GM12875 (cell line): ENCODE measurements at regions not wholly inside any gene's neighbourhood (a gene's known extent, or its start where the extent isn't known, plus 50 kb on each side); places are given as distances from the start of the nearest gene placed in this dataset.
"Not testable (repeated sequence)": the region's sequence is repeated elsewhere in the genome, so short reads cannot be mapped to it uniquely, and the experiment has no call there.

Experiments used
- H3K4me3 ChIP-seq: one replicate; pipeline ENCODE4 v1.5.1; 2011; ENCODE audit warnings: low read depth, low read length, control low read depth
- TF ChIP-seq, protein P1 (sequence below): IDR thresholded peaks from 2 replicates; pipeline ENCODE4 v1.5.1; 2011; ENCODE audit warnings: low read depth, mild to moderate bottlenecking, control low read depth, inconsistent platforms, low read length, moderate library complexity, borderline replicate concordance; ENCODE audit not compliant: insufficient read depth

DNA sequence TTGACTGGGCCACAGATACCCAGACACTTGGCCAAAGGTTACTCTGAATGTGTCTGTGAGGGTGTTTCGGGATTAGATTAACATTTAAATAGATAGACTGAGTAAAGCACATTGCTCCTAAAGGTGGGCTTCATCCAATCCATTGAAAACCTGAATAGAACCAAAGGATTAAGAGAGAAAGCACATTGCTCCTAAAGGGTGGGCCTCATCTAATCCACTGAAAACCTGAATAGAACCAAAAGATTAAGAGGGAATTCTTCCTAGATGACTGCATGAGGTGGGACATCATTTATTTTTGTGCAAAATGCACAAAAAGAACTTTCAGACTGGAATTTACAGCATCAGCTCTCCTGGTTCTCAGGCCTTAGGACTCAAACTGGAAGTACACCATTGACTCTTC, 351.2 kb upstream of the PCDH10 start:
- TF ChIP-seq, protein P1, sequence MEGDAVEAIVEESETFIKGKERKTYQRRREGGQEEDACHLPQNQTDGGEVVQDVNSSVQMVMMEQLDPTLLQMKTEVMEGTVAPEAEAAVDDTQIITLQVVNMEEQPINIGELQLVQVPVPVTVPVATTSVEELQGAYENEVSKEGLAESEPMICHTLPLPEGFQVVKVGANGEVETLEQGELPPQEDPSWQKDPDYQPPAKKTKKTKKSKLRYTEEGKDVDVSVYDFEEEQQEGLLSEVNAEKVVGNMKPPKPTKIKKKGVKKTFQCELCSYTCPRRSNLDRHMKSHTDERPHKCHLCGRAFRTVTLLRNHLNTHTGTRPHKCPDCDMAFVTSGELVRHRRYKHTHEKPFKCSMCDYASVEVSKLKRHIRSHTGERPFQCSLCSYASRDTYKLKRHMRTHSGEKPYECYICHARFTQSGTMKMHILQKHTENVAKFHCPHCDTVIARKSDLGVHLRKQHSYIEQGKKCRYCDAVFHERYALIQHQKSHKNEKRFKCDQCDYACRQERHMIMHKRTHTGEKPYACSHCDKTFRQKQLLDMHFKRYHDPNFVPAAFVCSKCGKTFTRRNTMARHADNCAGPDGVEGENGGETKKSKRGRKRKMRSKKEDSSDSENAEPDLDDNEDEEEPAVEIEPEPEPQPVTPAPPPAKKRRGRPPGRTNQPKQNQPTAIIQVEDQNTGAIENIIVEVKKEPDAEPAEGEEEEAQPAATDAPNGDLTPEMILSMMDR, result no peak

DNA sequence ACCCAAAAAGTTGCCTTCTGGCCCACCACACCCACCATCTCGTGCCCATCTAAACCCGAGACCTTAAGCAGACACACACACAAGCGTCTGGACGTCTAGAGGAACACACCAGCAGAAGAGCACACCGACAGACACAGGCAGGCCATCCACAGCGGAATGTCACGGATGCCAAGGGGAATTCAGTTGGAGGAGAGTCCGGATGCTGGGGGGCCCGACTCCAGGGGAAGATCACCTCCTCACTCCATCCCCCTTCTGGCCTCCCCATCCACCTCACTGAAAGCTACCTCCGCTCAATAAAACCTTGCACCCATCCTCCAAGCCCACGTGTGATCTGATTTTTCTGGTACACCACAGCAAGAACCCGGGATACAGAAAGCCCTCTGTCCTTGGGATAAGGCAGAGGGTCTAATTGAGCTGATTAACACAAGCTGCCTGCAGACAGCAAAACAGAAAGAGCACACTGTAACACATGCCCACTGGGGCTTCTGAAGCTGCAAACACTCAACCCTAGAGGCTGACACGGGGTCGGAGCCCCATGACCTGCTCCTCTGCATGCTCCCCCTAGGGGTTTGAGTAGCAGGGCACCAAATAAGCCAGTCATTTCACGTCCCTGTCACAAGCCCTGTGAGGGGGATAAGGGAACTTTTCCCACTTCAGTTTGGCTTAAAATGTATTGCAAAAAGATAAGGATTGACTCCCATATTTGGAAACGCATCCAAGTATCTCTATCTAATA, 339.6 kb upstream of the PCDH10 start:
- H3K4me3 ChIP-seq, result no peak overlapping the region
- TF ChIP-seq, protein P1, result no peak

More for the DNA sequence above, 351.2 kb upstream of the PCDH10 start:
- no peak overlapping the region for H3K4me3 ChIP-seq

DNA sequence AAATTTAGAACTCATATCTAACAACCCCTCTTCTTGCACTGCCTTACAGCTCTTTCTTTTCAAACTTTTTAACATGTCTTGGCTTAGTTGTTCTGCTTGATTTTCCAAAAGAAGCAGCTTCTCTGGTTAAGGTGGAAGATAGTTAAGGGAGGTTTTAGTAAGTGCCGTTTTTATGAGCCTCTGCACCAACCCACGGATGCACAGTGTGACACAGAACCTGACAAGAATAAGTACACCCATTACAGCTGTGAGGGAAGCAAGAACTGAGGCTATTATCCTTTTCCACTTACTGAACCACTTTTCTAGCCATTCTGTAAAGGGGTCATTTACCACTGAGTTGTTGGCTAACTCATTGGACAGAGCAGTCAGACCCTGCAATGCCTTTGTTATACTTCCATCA, 336.0 kb upstream of the PCDH10 start:
- not testable (repeated sequence) for H3K4me3 ChIP-seq

DNA sequence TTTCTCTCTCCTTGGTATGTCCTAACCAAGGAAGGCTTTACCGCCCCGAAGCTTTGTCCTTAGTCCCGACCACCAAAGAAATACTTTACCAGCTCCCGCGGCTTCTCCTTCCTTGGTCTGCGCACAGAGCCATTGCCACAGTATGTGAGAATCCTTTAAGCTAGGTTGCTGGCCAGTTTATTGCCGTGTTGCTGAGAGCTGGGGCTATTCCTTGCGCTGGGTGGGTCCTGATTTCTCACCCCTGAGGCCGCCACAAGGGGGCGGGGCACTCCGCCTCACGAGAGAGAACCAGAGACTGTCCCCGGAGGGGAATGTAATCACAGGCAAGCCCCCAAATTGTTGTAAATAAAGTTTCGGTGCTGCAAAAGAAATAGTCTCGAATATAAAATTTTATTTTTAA, 331.0 kb upstream of the PCDH10 start:
- H3K4me3 ChIP-seq, result no peak overlapping the region

DNA sequence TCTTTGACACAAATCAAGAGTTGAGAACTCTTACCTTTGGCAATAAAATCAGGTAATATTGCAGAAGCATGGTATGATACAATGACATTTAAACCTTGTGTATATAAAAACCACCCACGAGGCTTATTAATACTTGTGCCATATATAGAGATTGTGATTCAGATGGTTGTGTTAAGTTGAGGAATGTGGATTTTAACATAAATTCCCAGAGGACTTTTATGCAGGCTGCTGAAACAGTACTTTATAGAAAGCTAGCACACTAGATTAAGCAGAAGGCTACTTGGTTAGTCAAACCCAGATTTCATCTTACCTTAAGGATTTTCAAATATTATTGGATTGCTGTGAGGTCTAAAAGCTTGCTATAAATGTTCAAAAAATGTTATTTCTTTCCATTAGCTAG, 325.7 kb upstream of the PCDH10 start:
- no peak overlapping the region for H3K4me3 ChIP-seq
- TF ChIP-seq, protein P1, result no peak

More for the DNA sequence above, 331.0 kb upstream of the PCDH10 start:
- TF ChIP-seq, protein P1, result no peak

DNA sequence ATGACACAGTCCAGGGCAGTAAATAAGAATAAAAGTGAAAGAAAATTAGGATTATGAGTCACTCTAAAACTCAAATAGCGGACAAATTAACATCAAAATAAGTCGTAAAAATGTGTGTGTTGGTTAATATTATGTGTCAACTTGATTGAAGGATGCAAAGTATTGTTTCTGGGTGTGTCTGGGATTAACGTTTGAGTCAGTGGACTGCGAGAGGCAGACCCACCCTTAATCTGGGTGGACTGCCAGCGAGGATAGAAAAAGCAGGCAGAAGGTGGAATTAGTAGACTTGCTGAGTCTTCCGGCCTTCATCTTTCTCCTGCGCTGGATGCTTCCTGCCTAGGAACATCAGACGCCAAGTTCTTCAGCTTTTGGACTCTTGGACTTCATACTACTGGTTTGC, 324.3 kb upstream of the PCDH10 start:
- TF ChIP-seq, protein P1, result no peak
- H3K4me3 ChIP-seq, result no peak overlapping the region

DNA sequence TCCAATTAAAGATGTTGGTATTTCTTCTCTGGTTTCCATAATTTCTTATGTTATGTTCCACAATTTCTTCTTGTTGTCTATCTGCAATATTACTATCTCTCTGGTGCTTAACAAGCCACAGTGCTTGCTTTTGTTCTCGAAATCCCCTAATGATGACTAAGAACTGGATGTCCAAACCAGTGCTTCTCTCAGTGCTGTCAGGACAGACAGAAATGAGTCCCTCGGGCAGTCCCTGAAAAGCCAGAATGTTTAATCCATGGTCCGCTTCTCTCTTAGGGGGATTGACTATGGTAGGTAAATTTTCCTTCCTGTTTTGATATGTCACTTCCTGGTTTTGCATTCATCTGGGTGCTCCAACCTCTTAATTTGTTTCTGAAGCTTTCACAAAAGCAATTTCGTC, 321.6 kb upstream of the PCDH10 start:
- TF ChIP-seq, protein P1, result no peak
- no peak overlapping the region for H3K4me3 ChIP-seq
